Lower lobe of right lung (tissue), 2 donors: ENCODE measurements at regions not wholly inside any gene's neighbourhood (a gene's known extent, or its start where the extent isn't known, plus 50 kb on each side); places are given as distances from the start of the nearest gene placed in this dataset.

Source experiments
- ATAC-seq, 2 donors: fragments of 200-7000 bp; cut with Tn5 transposase; one replicate each; pipeline ENCODE4 v1.9.1; 2020 to 2022; ENCODE audit warnings: mild to moderate bottlenecking in 2 of 2, moderate library complexity in 2 of 2
- DNase-seq: peaks from one replicate; pipeline ENCODE4 v3.0.0-alpha.2; 2020
- H3K27ac ChIP-seq: fragments of 200-600 bp; one replicate; pipeline ENCODE4 v1.8.0; 2022
- H3K27me3 ChIP-seq: fragments of 200-600 bp; one replicate; pipeline ENCODE4 v1.8.0; 2022; ENCODE audit warnings: low read depth
- H3K36me3 ChIP-seq: fragments of 200-600 bp; one replicate; pipeline ENCODE4 v1.8.0; 2022; ENCODE audit warnings: mild to moderate bottlenecking
- H3K4me1 ChIP-seq: fragments of 200-600 bp; one replicate; pipeline ENCODE4 v1.8.0; 2022
- H3K4me3 ChIP-seq: fragments of 200-600 bp; one replicate; pipeline ENCODE4 v1.8.0; 2022; ENCODE audit warnings: mild to moderate bottlenecking
- H3K9me3 ChIP-seq: fragments of 200-600 bp; one replicate; pipeline ENCODE4 v1.8.0; 2022
- intact Hi-C: fragments of 100-400 bp; cut with DNase I; formaldehyde crosslinking; loops from one replicate; pipeline ENCODE4 v1.11.0; 2022
- TF ChIP-seq, protein P1 (sequence below): fragments of 200-600 bp; IDR thresholded peaks from one replicate; pipeline ENCODE4 v1.8.0; 2022; ENCODE audit warnings: antibody characterized with exemption, mild to moderate bottlenecking
- donor health status: DM: no; HTN: yes; CAD: no; lungs with severe emphysema.

DNA sequence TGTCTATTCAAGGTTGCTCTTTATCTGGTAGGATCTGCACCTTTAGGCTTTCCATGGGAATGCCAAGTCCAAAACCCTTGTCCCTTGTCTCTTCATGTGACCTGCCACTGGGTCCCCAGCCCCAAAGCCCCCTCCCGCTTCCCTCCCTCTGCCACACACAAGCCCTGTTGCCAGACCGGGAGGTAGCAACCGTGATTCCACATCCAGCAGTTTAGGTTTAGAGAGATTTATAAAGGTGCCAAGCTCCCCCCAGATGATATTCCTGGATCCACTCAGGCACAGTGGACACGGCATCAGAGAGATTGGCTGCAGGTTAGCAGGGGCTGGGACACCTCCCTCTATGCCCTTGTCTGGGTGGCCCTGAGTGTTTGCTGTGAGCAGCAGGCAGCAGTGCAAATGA is 504.7 kb downstream of the CCDC171 start:
- H3K4me1 ChIP-seq: no peaks in the 10 kb centered on the region
- no peaks in the 10 kb centered on the region for H3K36me3 ChIP-seq
- no peak overlapping the region for H3K27ac ChIP-seq
- ATAC-seq (no peak), DNase-seq (no peak)
- TF ChIP-seq, protein P1, sequence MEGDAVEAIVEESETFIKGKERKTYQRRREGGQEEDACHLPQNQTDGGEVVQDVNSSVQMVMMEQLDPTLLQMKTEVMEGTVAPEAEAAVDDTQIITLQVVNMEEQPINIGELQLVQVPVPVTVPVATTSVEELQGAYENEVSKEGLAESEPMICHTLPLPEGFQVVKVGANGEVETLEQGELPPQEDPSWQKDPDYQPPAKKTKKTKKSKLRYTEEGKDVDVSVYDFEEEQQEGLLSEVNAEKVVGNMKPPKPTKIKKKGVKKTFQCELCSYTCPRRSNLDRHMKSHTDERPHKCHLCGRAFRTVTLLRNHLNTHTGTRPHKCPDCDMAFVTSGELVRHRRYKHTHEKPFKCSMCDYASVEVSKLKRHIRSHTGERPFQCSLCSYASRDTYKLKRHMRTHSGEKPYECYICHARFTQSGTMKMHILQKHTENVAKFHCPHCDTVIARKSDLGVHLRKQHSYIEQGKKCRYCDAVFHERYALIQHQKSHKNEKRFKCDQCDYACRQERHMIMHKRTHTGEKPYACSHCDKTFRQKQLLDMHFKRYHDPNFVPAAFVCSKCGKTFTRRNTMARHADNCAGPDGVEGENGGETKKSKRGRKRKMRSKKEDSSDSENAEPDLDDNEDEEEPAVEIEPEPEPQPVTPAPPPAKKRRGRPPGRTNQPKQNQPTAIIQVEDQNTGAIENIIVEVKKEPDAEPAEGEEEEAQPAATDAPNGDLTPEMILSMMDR: no peak
- H3K4me3 ChIP-seq: no peak overlapping the region
- intact Hi-C loops: no loop called here
- H3K27me3 ChIP-seq: no peaks in the 10 kb centered on the region
- no peaks in the 10 kb centered on the region for H3K9me3 ChIP-seq

DNA sequence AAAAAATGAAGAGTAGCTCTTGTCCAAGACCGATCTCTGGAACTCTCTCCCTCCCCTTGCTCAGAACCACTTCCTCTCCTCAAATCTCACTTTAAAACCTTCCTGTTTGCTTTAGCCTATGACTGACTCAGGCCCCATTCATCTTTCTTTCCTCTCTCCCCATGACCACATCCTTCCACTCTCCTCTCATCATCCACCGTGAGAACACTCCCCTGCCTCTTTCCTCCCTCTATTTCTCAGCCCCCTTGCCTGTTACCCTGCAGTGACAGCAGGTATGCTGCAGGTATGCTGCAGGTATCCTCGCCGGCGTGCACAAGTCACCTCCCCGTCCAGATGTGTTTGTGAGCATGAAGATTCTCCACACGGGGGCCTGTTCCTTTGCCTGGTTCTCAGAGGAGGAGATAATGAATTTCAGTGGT is 505.3 kb downstream of the CCDC171 start:
- Histone ChIP-seq H3K4me3 (no peak overlapping the region), H3K9me3 (no peaks in the 10 kb centered on the region), H3K27me3 (no peaks in the 10 kb centered on the region), H3K4me1 (no peaks in the 10 kb centered on the region), H3K36me3 (no peaks in the 10 kb centered on the region), H3K27ac (no peak overlapping the region)
- ATAC-seq (no peak), DNase-seq (no peak)
- intact Hi-C loops: no loop called here
- TF ChIP-seq, protein P1: no peak

DNA sequence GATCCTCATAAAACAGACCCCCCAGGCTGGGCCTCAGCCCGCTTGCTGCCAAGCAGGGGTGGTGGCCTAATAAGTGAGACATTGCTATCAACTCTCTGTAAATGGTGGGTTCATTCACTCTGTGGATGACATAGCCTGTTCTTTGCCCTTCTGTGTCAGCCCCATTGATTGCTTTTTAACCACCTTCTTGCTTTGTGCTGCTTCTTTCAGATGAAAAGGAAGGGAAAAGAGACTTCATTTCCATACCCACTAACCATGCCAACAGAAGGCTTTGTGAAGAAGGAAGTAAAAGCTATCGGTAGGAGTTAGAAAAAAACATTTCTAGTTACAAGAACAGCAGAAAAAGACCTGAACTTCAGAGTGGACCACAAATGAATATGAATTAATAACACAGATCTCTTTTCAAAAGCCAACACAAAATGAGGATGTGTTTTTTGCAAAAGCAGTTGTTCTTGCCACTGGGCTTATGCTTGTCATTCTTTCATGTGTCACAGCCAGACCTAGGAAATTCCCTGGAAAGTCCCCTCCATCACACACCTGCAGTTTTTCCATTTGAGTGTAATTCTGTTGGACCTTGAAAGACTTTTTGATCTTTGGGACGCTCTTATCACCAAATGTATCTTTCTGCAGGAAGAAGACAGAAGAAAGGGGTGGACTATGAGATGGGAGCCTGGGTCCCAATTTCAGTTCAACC is 507.7 kb downstream of the CCDC171 start:
- no peaks in the 10 kb centered on the region for H3K9me3 ChIP-seq
- no peaks in the 10 kb centered on the region for H3K36me3 ChIP-seq
- TF ChIP-seq, protein P1: no peak
- no peaks in the 10 kb centered on the region for H3K27me3 ChIP-seq
- no peak overlapping the region for H3K4me3 ChIP-seq
- no peak for DNase-seq
- H3K27ac ChIP-seq: no peak overlapping the region
- ATAC-seq: no peak
- no peaks in the 10 kb centered on the region for H3K4me1 ChIP-seq
- intact Hi-C loops: no loop called here

DNA sequence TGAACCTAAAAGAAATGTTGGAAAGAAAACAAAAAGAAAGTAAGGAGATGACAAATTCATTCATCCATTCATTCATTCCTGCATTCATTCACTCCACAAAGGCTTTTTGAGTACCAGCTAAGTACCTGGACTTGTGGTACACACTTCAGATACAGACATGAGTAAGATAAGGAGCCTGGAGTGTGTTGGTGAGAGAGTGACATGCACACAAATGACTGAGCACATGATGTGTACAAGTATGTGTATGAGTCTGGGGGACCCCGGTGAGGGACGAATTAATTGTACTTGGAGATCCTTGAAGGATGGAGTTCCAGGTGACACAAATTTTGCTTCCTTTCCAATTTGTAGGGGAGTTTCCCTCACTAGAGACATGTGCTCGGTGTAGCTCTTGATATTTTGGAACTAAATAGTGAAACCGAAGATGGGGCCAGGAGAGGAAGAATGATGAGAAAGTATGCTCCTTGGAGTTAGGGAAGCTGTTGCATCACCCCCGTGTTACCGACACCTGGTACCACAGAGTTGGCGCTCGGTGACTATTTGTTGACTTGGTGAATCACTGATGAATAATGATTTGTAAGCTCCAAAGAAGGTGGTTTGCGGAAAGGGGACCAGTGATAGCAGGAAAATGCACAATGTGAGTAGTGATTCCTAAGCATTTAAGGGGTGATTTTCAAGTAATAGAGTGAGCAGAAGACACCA is 509.8 kb downstream of the CCDC171 start:
- DNase-seq (no peak), ATAC-seq (no peak)
- Histone ChIP-seq H3K36me3 (no peaks in the 10 kb centered on the region), H3K4me3 (no peak overlapping the region), H3K4me1 (no peaks in the 10 kb centered on the region), H3K9me3 (no peaks in the 10 kb centered on the region), H3K27me3 (no peaks in the 10 kb centered on the region), H3K27ac (no peak overlapping the region)
- intact Hi-C loops: no loop called here
- TF ChIP-seq, protein P1: no peak

DNA sequence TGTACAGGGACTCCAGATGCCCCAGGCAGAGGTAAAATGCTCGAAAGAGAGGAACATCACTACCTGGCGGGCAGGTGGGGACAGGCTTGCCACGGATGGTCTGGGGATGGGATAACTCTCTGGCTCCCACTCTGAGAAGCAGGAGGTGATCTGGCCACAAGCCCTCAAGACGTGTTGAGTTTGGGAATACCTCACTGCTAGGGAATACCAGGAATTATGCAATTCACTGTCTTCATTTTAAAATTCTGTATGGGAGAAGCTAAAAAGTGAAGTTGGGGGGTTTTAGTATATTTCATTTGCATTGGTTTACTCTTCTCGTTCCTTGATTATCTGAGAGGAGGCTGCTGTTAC is 510.4 kb downstream of the CCDC171 start:
- DNase-seq (no peak), ATAC-seq (no peak)
- Histone ChIP-seq H3K27me3 (no peaks in the 10 kb centered on the region), H3K9me3 (no peaks in the 10 kb centered on the region), H3K4me1 (no peaks in the 10 kb centered on the region), H3K36me3 (no peaks in the 10 kb centered on the region), H3K4me3 (no peak overlapping the region), H3K27ac (no peak overlapping the region)
- TF ChIP-seq, protein P1: no peak
- intact Hi-C loops: no loop called here
